Endodermal cell (in vitro differentiated cells): ENCODE measurements at regions not wholly inside any gene's neighbourhood (a gene's known extent, or its start where the extent isn't known, plus 50 kb on each side); places are given as distances from the start of the nearest gene placed in this dataset.

Experiments used
- DNase-seq: peaks from one replicate; pipeline ENCODE4 v3.0.0-alpha.2; 2017
- H3K27ac ChIP-seq: 2 replicates; pipeline ENCODE4 v1.5.1; 2013; ENCODE audit warnings: mild to moderate bottlenecking, low read depth, low read length, moderate library complexity
- H3K27me3 ChIP-seq: 2 replicates; pipeline ENCODE4 v1.6.1; 2013; ENCODE audit warnings: mild to moderate bottlenecking, low read length, moderate library complexity; ENCODE audit not compliant: insufficient read depth, control insufficient read depth, poor library complexity, severe bottlenecking
- H3K36me3 ChIP-seq: 2 replicates; pipeline ENCODE4 v1.7.0; 2013; ENCODE audit warnings: mild to moderate bottlenecking, low read length, moderate library complexity; ENCODE audit not compliant: control insufficient read depth, insufficient read depth
- H3K4me1 ChIP-seq: one replicate; pipeline ENCODE4 v1.7.0; 2013; ENCODE audit warnings: low read length; ENCODE audit not compliant: control insufficient read depth, insufficient read depth
- H3K4me3 ChIP-seq: 2 replicates; pipeline ENCODE4 v1.5.1; 2013; ENCODE audit warnings: mild to moderate bottlenecking, low read length, moderate library complexity
- H3K9ac ChIP-seq: 2 replicates; pipeline ENCODE4 v1.6.1; 2013; ENCODE audit warnings: mild to moderate bottlenecking, low read length, moderate library complexity; ENCODE audit not compliant: poor library complexity, severe bottlenecking; ENCODE audit errors: extremely low read depth
- H3K9me3 ChIP-seq: 2 replicates; pipeline ENCODE4 v1.6.1; 2013; ENCODE audit warnings: mild to moderate bottlenecking, low read length, moderate library complexity; ENCODE audit not compliant: control insufficient read depth
- H3K27ac Mint-ChIP-seq: 2 replicates; pipeline ENCODE4 v1.8.0; 2020; ENCODE audit warnings: mixed read lengths
- H3K27me3 Mint-ChIP-seq: 2 replicates; pipeline ENCODE4 v1.8.0; 2021; ENCODE audit warnings: mild to moderate bottlenecking, mixed read lengths; ENCODE audit not compliant: insufficient read depth
- H3K36me3 Mint-ChIP-seq: 2 replicates; pipeline ENCODE4 v1.8.0; 2020; ENCODE audit warnings: low read depth, mixed read lengths
- H3K4me1 Mint-ChIP-seq: 2 replicates; pipeline ENCODE4 v1.8.0; 2020; ENCODE audit warnings: mixed read lengths
- H3K4me3 Mint-ChIP-seq: 2 replicates; pipeline ENCODE4 v1.8.0; 2020; ENCODE audit warnings: mild to moderate bottlenecking, moderate library complexity, mixed read lengths
- H3K9me3 Mint-ChIP-seq: 2 replicates; pipeline ENCODE4 v1.8.0; 2020; ENCODE audit warnings: mild to moderate bottlenecking, mixed read lengths
- CTCF ChIP-seq: fragments of 200-600 bp; sonication (generic); conservative IDR thresholded peaks from 2 replicates; pipeline ENCODE4 v1.5.0; 2021; ENCODE audit warnings: antibody characterized with exemption, mild to moderate bottlenecking
- WGBS, 2 experiments: methylation state at CpG; one replicate each; pipeline versions ENCODE4 v1.1.5 to v1.1.7; 2013; ENCODE audit warnings: missing lambda C conversion rate in 2 of 2, mixed read lengths in 1 of 2; ENCODE audit not compliant: insufficient coverage in 1 of 2, insufficient read length in 1 of 2; 5-methylcytosine and 5-hydroxymethylcytosine counted together

GRCh38 chr4:165627548-165627947 is 245.5 kb upstream of the TLL1 start:
- Mint-ChIP-seq H3K4me3 (no peak overlapping the region), H3K9me3 (no peaks in the 10 kb centered on the region), H3K36me3 (no peaks in the 10 kb centered on the region), H3K27ac (no peak overlapping the region), H3K27me3 (no peaks in the 10 kb centered on the region), H3K4me1 (peaks cover 18% of the 10 kb centered on the region)
- Histone ChIP-seq H3K36me3 (no peaks in the 10 kb centered on the region), H3K27me3 (no peaks in the 10 kb centered on the region), H3K4me1 (peaks cover 9% of the 10 kb centered on the region), H3K27ac (no peak overlapping the region), H3K4me3 (no peak overlapping the region), H3K9ac (no peak overlapping the region), H3K9me3 (no peaks in the 10 kb centered on the region)
- 92 to 100% methylated on average over 2 to 5 of the region's 5 CpGs for WGBS, 2 experiments
- no peak for TF ChIP-seq CTCF
- DNase-seq: no peak

GRCh38 chr4:165628572-165628971 is 244.5 kb upstream of the TLL1 start:
- peaks cover 6% of the 10 kb centered on the region for H3K4me1 ChIP-seq
- H3K36me3 Mint-ChIP-seq: no peaks in the 10 kb centered on the region
- peaks cover 17% of the 10 kb centered on the region for H3K4me1 Mint-ChIP-seq
- H3K4me3 ChIP-seq: no peak overlapping the region
- H3K4me3 Mint-ChIP-seq: no peak overlapping the region
- no peak for TF ChIP-seq CTCF
- H3K9me3 Mint-ChIP-seq: no peaks in the 10 kb centered on the region
- no peaks in the 10 kb centered on the region for H3K36me3 ChIP-seq
- H3K9me3 ChIP-seq: no peaks in the 10 kb centered on the region
- H3K27ac Mint-ChIP-seq: no peak overlapping the region
- no peaks in the 10 kb centered on the region for H3K27me3 Mint-ChIP-seq
- WGBS, 2 experiments: 82 to 95% methylated on average over 2 to 3 of the region's 3 CpGs
- H3K27ac ChIP-seq: no peak overlapping the region
- H3K27me3 ChIP-seq: no peaks in the 10 kb centered on the region
- H3K9ac ChIP-seq: no peak overlapping the region
- DNase-seq: no peak

GRCh38 chr4:165630671-165631070 is 242.4 kb upstream of the TLL1 start:
- TF ChIP-seq CTCF: no peak
- no peak overlapping the region for H3K27ac Mint-ChIP-seq
- Histone ChIP-seq H3K4me1 (peaks cover 6% of the 10 kb centered on the region), H3K36me3 (no peaks in the 10 kb centered on the region), H3K4me3 (no peak overlapping the region), H3K27ac (no peak overlapping the region), H3K9ac (no peak overlapping the region), H3K27me3 (no peaks in the 10 kb centered on the region), H3K9me3 (no peaks in the 10 kb centered on the region)
- no peak overlapping the region for H3K4me3 Mint-ChIP-seq
- H3K27me3 Mint-ChIP-seq: no peaks in the 10 kb centered on the region
- H3K36me3 Mint-ChIP-seq: no peaks in the 10 kb centered on the region
- peaks cover 10% of the 10 kb centered on the region for H3K4me1 Mint-ChIP-seq
- H3K9me3 Mint-ChIP-seq: peaks cover 3% of the 10 kb centered on the region
- DNase-seq: no peak
